IPS DF 19.7 (cell line): ENCODE measurements at regions not wholly inside any gene's neighbourhood (a gene's known extent, or its start where the extent isn't known, plus 50 kb on each side); places are given as distances from the start of the nearest gene placed in this dataset.

Source experiments
- DNase-seq: peaks from one replicate; pipeline ENCODE4 v3.0.0-alpha.2; 2013; ENCODE audit warnings: low read depth, low spot score

DNA sequence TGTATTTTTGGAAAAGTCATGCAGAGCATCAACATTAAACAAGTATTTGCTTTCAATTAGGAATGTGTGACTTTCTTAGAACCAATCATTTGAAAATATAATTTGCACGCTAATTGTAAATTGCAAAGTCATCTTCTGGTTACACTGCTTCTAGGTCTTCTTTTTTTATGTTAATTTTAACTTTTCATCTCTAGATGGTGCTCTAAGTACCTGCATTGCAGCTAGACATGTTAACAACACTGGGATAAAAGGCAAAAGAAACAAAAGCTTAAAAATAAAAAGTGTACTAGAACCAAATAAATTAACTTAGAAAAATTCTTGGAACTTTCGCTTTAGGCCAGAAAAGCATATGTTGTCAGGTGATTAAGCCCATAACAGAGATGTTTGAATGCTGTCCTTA lies 2758.2 kb downstream of the PCDH9 start:
- DNase-seq, result no peak

- DNase-seq, result no peak
These were observed 2759.4 kb downstream of the PCDH9 start for GRCh38 chr13:64470751-64471150.

DNA sequence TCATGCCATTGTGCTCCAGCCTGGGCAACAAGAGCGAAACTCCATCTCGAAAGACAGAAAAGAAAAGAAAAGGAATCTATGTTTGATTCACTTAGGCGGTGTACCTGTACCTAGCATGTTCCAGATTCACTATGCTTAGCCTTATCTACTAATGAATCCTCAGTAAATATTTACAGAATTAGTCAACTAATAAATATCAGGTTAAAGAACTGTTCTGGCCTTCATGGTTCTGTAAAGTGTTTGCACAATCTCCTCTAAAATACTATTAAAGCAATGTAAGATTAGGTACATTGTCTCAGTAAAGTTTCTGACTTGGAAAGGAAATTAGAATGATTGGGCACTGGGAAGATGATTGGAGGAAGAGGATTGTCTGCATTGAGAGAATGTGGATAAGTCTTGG lies 2770.4 kb downstream of the PCDH9 start:
- DNase-seq, result no peak

DNA sequence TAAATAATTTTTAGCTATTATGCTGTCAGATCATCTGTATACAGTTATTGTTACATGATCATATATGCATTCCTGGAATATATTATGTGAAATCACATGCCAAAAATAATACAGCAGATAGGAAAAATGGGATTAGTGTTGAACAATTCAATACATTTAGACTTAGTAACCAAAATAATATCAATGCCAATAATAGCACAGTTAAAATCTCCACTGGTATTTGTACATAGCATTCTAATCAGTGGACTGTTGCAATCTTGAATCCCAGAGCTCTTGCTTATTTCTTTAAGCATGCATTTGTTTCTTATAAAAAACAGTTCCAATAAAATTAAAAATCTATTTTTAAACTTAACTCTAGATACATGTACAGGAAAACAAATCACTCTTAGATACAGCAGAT lies 2772.2 kb downstream of the PCDH9 start:
- no peak for DNase-seq

DNA sequence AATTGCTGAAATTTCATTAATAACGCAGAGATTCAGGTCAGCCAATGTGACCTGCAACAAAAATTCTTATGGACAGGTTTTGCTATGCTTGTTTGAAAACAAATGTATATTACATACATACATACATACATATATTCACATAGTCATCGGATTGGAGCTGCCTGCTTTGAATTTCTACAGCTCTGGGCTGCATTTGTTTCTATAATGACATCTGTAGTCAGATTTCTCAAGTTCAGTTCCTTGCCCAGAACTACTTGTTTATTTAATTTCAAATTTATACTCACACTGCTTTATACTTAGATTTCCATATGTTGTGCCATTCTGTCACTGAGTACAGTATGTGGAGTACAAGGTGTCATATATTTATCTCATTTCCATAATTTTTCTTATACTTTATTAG lies 2775.0 kb downstream of the PCDH9 start:
- no peak for DNase-seq

- DNase-seq, result no peak
These were observed 2776.3 kb downstream of the PCDH9 start for GRCh38 chr13:64453831-64454230.

DNA sequence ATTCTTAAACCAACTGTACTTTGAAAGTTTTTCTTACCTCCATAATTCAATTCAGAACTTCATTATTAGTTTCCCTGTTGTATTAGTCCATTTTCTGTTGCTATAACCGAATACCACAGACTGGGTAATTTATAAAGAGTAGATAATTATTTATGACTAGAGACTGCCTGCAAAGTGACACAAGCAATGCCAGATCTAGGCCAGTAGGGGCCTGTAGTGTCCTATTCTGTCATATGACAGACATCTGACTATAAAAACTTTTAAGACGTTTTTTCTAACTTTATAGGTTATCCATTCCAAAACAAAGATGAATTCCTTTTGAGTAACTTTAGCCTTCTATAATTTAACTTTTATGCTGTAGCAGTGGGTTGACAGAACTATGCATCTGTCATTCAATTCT lies 2783.8 kb downstream of the PCDH9 start:
- no peak for DNase-seq

- no peak for DNase-seq
These were observed 2788.4 kb downstream of the PCDH9 start for GRCh38 chr13:64441740-64442139.

DNA sequence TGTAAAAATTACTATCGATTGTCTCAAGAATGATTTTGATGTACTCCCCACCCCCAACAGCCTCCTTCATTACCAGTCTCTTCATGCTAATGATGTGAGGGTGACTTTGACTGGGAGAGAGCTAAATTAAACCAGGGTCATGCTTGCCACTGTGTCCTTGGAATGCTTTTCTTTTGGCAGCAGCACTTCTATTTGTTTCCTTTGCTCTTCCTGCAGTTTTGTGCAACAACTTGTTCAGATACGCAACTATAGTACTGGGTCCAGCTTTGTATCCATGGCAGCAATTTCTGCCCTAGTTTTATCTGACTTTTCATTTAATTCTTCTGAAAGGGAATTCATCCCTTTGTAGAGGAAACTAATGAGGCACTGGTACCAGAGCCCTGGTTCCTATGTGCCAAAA lies 2792.1 kb downstream of the PCDH9 start:
- no peak for DNase-seq

GRCh38 chr13:64429691-64430090 lies 2800.4 kb downstream of the PCDH9 start:
- no peak for DNase-seq

DNA sequence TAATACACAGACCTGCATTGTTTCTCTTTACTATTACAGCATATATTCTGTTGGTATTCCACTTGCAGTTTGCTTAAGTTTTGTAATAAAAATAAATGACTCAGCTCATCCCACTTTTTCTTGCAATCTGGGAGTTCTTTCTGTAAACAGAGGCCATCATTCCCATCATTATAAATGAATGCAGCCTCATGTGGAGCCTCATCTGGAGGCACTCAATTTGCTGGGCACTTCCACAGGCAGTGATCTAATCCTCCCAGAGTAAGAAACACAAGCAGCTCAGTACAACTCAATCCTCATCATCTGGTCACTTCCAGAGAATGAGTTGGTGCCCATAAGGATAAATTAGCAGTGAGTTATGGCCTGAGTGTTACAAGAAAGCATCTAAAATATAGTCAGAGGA lies 2801.9 kb downstream of the PCDH9 start:
- DNase-seq, result no peak

GRCh38 chr13:64423467-64423866 lies 2806.7 kb downstream of the PCDH9 start:
- no peak for DNase-seq

- no peak for DNase-seq
These were observed 2810.0 kb downstream of the PCDH9 start for GRCh38 chr13:64420181-64420580.

DNA sequence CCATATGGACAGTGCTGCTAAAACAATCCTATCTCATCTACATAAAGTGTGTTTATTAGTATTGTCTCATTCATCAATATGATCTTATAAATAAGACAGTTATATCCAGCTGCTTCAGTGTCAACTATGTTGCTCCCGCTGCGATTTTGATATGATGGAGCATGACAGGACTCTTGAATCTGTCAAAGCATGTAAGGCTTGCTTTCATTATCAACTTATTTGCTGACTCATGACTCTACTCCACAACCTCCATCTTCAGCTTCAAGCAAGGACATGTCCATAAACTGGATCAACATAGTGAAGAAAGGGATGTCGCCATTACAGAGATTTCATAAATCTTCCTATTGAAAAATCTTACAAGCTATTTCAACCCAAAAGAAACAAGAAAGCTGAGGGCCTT lies 2812.6 kb downstream of the PCDH9 start:
- no peak for DNase-seq

- no peak for DNase-seq
These were observed 2815.8 kb downstream of the PCDH9 start for GRCh38 chr13:64414381-64414780.

GRCh38 chr13:64413529-64413928 lies 2816.6 kb downstream of the PCDH9 start:
- no peak for DNase-seq

DNA sequence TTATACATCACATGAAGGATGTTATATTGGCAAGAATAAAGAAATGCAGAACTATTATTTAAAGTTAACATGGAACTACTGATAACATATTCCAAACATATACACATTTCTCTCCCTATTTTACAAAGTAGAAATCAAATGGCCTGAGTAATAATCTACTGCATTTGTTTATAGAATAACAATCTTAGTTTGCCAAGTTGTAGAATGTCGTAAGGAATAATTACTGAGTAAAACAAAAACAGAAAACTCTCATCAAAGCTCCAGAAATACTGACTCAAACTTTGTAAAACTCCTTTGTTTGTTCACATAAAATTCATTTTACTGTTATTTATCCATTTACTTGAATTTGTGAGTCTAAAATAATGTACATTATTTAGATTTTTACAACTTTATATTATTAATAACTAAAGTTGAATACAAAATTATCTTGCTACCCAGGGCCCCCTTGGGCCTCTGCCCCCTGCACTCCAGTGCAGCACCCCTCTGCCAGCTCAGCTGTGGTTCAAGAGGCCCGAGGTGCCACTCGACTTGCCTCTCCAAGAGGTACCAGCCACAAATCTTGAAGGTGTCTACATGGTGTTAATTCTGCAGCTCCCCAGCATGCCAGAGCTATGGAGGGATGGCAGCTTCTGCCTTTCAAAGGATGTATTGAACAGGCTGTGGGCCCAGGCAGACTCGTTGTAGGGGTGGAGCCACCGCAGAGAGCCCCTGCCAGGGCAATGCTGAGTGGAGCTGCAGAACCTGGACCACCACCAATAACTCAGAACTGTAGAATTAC lies 2819.7 kb downstream of the PCDH9 start:
- DNase-seq, result no peak

GRCh38 chr13:64397701-64398100 lies 2832.4 kb downstream of the PCDH9 start:
- DNase-seq, result no peak

DNA sequence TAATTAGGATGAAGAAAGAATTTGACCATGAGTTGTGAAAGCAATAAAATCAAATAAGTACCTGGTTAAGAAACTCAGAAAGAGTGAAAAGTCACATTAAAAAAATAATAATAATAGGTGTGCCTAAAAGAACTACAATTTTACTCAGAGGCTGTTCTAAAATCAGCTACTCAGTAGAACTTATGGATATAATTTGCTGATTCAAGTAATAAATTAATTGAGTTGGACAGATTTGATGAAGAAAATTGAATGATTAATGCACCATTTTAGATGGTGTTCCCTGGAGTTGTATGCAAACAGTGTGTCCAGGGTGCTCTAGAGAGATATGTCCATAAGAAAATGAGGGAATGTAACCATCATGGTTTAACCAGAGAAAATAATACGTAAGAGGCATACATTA lies 2852.5 kb downstream of the PCDH9 start:
- no peak for DNase-seq

DNA sequence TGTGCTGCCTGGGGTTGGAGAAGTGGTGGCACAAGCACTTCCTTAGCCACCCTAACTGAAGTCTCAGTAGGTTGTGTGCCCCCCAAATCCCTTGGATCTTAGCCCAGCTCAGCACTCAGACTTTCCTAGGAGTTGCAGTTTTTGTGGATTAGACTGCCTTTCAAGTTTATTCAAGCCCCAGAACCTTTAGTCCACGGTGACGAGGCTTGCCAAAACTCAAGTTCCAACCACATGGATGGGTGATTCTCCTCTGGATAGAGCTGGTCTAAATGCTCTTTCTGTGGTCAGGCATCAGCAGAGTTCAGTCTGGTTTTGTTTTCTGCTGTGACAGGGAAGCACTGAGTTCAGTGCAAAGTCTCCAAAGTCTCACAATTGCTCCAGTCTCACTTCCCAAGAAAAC lies 2858.7 kb downstream of the PCDH9 start:
- DNase-seq, result no peak

- DNase-seq, result no peak
These were observed 2859.1 kb downstream of the PCDH9 start for GRCh38 chr13:64371045-64371444.

- no peak for DNase-seq
These were observed 2861.0 kb downstream of the PCDH9 start for GRCh38 chr13:64369121-64369520.

DNA sequence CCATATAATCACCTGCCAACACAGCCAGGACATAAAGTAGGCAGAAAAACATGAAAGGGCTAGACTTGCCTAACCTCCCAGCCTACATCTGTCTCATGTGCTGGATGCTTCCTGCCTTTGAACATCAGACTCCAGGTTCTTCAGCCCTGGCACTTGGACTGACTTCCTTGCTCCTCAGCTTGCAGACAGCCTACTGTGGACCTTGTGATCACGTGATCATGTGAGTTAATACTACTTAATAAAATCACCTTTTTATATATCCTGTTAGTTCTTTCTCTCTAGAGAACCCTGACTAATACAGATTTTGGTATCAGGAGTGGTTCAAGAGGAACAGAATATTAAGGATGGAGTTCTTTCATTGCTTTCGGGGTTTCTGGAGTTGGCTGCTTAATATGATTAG lies 2867.6 kb downstream of the PCDH9 start:
- DNase-seq, result no peak

GRCh38 chr13:64347664-64348063 lies 2882.5 kb downstream of the PCDH9 start:
- no peak for DNase-seq
